Loucy (cell line): ENCODE measurements at regions not wholly inside any gene's neighbourhood (a gene's known extent, or its start where the extent isn't known, plus 50 kb on each side); places are given as distances from the start of the nearest gene placed in this dataset.

Experiments
- CTCF ChIP-seq: fragments of 200-600 bp; sonication (generic); conservative IDR thresholded peaks from 2 replicates; pipeline ENCODE4 v1.5.1; 2014; ENCODE audit warnings: mild to moderate bottlenecking, antibody characterized with exemption, low read length
- EZH2phosphoT487 ChIP-seq: fragments of 200-600 bp; IDR thresholded peaks from 2 replicates; pipeline ENCODE4 v1.6.1; 2018; ENCODE audit warnings: antibody characterized with exemption, mild to moderate bottlenecking, moderate library complexity, borderline replicate concordance

- TF ChIP-seq CTCF = no peak
- no peak for TF ChIP-seq EZH2phosphoT487
Measured at GRCh38 chr1:164433141-164433817, 125.7 kb upstream of the PBX1 start.
